DOHH2 (cell line): ENCODE measurements at regions not wholly inside any gene's neighbourhood (a gene's known extent, or its start where the extent isn't known, plus 50 kb on each side); places are given as distances from the start of the nearest gene placed in this dataset.

Experiments
- CTCF ChIP-seq: fragments of 200-600 bp; sonication (generic); IDR thresholded peaks from one replicate; pipeline ENCODE4 v1.5.1; 2014; ENCODE audit warnings: antibody characterized with exemption, mild to moderate bottlenecking, low read depth, low read length; ENCODE audit not compliant: poor library complexity, severe bottlenecking
- EZH2phosphoT487 ChIP-seq: fragments of 200-600 bp; sonication (generic); IDR thresholded peaks from 2 replicates; pipeline ENCODE4 v1.6.1; 2017; ENCODE audit warnings: borderline replicate concordance, mild to moderate bottlenecking, antibody characterized with exemption, low read length, moderate library complexity, mixed read lengths

- TF ChIP-seq CTCF (no peak), EZH2phosphoT487 (no peak)
These were observed 547.6 kb downstream of the INSC start for GRCh38 chr11:15662285-15662684.
